ENCODE measurements at regions not wholly inside any gene's neighbourhood (a gene's known extent, or its start where the extent isn't known, plus 50 kb on each side); places are given as distances from the start of the nearest gene placed in this dataset.

DNA sequence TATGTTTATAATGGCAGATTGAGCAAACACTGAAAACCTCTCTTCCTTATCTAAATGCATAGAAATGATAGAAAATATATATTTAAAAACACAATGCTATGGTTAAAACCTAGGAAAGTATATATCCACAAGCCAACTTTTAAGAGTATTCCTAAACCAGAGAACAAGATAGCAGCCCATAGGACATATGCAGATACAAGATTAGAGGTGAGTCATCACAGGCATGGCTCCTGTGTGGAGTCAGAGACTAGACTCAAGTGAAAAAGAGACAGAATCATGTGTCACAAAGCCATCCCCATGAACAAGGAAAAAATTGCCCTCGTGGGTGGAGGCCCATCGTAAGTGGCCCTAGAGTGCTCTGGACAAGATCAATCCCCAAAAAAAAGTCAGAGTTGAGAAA, 199.4 kb upstream of the PPP2R3A start:
- no peaks in the 10 kb centered on the region for H3K36me3 ChIP-seq (replicated peaks in 1 of 2; ENCODE audit: control insufficient read depth in 1 of 2, insufficient read depth in 2 of 2, low read length in 2 of 2)
- DNase-seq: no peak
- no peaks in the 10 kb centered on the region for H3K36me3 Mint-ChIP-seq
- H3K27me3 ChIP-seq (ENCODE audit: control insufficient read depth in 2 of 2, insufficient read depth in 2 of 2, low read length in 2 of 2): no peaks in the 10 kb centered on the region
- H3K4me1 Mint-ChIP-seq: no peaks in the 10 kb centered on the region
- 94% methylated on average over 2 of the region's 2 CpGs for WGBS (ENCODE audit: insufficient coverage)
- H3K27me3 Mint-ChIP-seq (ENCODE audit: low read depth in 3 of 3): peaks cover 0 to 3% (median 0%) of the 10 kb centered on the region in 3 donors
- peaks cover 8 to 12% of the 10 kb centered on the region in 2 donors for H3K9me3 ChIP-seq (replicated peaks in 1 of 2; ENCODE audit: control insufficient read depth in 1 of 2, insufficient read depth in 1 of 2, low read length in 2 of 2)
- H3K9ac ChIP-seq (ENCODE audit: insufficient read depth, low read length, poor library complexity, severe bottlenecking): no peak overlapping the region
- peaks cover 4 to 21% (median 7%) of the 10 kb centered on the region in 7 donors for H3K9me3 Mint-ChIP-seq
- no peak overlapping the region for H3K27ac ChIP-seq (ENCODE audit: low read depth in 1 of 2, low read length in 2 of 2)
- intact Hi-C loops (cut with micrococcal nuclease): no loop called here
- H3K4me3 Mint-ChIP-seq: no peak overlapping the region
- TF ChIP-seq, protein P1, sequence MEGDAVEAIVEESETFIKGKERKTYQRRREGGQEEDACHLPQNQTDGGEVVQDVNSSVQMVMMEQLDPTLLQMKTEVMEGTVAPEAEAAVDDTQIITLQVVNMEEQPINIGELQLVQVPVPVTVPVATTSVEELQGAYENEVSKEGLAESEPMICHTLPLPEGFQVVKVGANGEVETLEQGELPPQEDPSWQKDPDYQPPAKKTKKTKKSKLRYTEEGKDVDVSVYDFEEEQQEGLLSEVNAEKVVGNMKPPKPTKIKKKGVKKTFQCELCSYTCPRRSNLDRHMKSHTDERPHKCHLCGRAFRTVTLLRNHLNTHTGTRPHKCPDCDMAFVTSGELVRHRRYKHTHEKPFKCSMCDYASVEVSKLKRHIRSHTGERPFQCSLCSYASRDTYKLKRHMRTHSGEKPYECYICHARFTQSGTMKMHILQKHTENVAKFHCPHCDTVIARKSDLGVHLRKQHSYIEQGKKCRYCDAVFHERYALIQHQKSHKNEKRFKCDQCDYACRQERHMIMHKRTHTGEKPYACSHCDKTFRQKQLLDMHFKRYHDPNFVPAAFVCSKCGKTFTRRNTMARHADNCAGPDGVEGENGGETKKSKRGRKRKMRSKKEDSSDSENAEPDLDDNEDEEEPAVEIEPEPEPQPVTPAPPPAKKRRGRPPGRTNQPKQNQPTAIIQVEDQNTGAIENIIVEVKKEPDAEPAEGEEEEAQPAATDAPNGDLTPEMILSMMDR (IDR thresholded peaks at IDR 0.05): no peak
- H3K79me2 ChIP-seq (ENCODE audit: insufficient read depth, low read length): no peaks in the 10 kb centered on the region
- H3K4me2 ChIP-seq (replicated peaks; ENCODE audit: extremely low read depth, low read length, poor library complexity, severe bottlenecking): no peak overlapping the region
- no peaks in the 10 kb centered on the region for H4K20me1 ChIP-seq (ENCODE audit: insufficient read depth, low read length)
- no peak overlapping the region for H3K27ac Mint-ChIP-seq
- no peak overlapping the region for H3K4me3 ChIP-seq (replicated peaks in 1 of 3; ENCODE audit: low read depth in 2 of 3, low read length in 3 of 3)
- H2AFZ ChIP-seq (ENCODE audit: insufficient read depth, low read depth, low read length, poor library complexity, severe bottlenecking): no peak overlapping the region
- no peaks in the 10 kb centered on the region for H3K4me1 ChIP-seq (ENCODE audit: control insufficient read depth in 1 of 2, insufficient read depth in 2 of 2, low read length in 2 of 2)

DNA sequence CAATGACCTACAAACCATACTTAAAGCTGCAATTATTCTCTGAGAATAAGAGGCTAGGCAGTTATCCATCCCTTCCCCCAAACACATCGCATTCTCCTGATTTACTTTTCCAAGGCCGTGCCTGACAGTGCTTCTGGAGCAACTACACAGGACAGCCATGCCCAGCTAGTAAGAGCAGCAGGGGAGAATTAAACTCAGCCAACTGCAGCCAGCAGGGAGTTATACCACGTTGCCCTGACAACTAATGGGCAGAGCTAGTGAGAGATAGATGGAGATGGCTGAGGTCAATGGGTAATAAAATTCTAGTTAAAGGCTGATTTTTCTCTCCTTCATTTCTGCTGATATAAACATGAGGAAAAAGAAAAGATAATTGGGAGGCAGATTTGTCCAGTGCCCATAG, 193.8 kb upstream of the PPP2R3A start:
- H3K4me1 ChIP-seq (ENCODE audit: control insufficient read depth in 1 of 2, insufficient read depth in 2 of 2, low read length in 2 of 2): no peaks in the 10 kb centered on the region
- intact Hi-C loops (cut with micrococcal nuclease): no loop called here
- H3K27me3 ChIP-seq (ENCODE audit: control insufficient read depth in 2 of 2, insufficient read depth in 2 of 2, low read length in 2 of 2): no peaks in the 10 kb centered on the region
- Mint-ChIP-seq H3K27me3 (ENCODE audit: low read depth in 3 of 3) (peaks cover 0 to 2% (median 0%) of the 10 kb centered on the region in 3 donors), H3K9me3 (peaks cover 0 to 12% (median 3%) of the 10 kb centered on the region in 7 donors), H3K36me3 (no peaks in the 10 kb centered on the region), H3K27ac (no peak overlapping the region), H3K4me3 (no peak overlapping the region), H3K4me1 (no peaks in the 10 kb centered on the region)
- H3K79me2 ChIP-seq (ENCODE audit: insufficient read depth, low read length): no peaks in the 10 kb centered on the region
- peaks cover 0 to 7% of the 10 kb centered on the region in 2 donors for H3K9me3 ChIP-seq (replicated peaks in 1 of 2; ENCODE audit: control insufficient read depth in 1 of 2, insufficient read depth in 1 of 2, low read length in 2 of 2)
- H3K4me3 ChIP-seq (replicated peaks in 1 of 3; ENCODE audit: low read depth in 2 of 3, low read length in 3 of 3): no peak overlapping the region
- no peaks in the 10 kb centered on the region for H3K36me3 ChIP-seq (replicated peaks in 1 of 2; ENCODE audit: control insufficient read depth in 1 of 2, insufficient read depth in 2 of 2, low read length in 2 of 2)
- H4K20me1 ChIP-seq (ENCODE audit: insufficient read depth, low read length): no peaks in the 10 kb centered on the region
- WGBS (ENCODE audit: insufficient coverage): 92% methylated on average over 2 of the region's 3 CpGs
- H3K9ac ChIP-seq (ENCODE audit: insufficient read depth, low read length, poor library complexity, severe bottlenecking): no peak overlapping the region
- TF ChIP-seq, protein P1 (IDR thresholded peaks at IDR 0.05): no peak
- H3K4me2 ChIP-seq (replicated peaks; ENCODE audit: extremely low read depth, low read length, poor library complexity, severe bottlenecking): no peak overlapping the region
- H3K27ac ChIP-seq (ENCODE audit: low read depth in 1 of 2, low read length in 2 of 2): no peak overlapping the region
- no peak for DNase-seq
- no peak overlapping the region for H2AFZ ChIP-seq (ENCODE audit: insufficient read depth, low read depth, low read length, poor library complexity, severe bottlenecking)
